Colonic mucosa (tissue), 4 donors: ENCODE measurements at regions not wholly inside any gene's neighbourhood (a gene's known extent, or its start where the extent isn't known, plus 50 kb on each side); places are given as distances from the start of the nearest gene placed in this dataset.

Source experiments
- DNase-seq: peaks from one replicate; pipeline ENCODE4 v3.0.0-alpha.2; 2020
- H3K27ac ChIP-seq: fragments of 200-600 bp; one replicate; pipeline ENCODE4 v1.8.0; 2021
- H3K27me3 ChIP-seq: fragments of 200-600 bp; one replicate; pipeline ENCODE4 v1.8.0; 2021
- H3K36me3 ChIP-seq: fragments of 200-600 bp; one replicate; pipeline ENCODE4 v1.8.0; 2021
- H3K4me1 ChIP-seq: fragments of 200-600 bp; one replicate; pipeline ENCODE4 v1.8.0; 2021; ENCODE audit warnings: mild to moderate bottlenecking
- H3K4me3 ChIP-seq: fragments of 200-600 bp; one replicate; pipeline ENCODE4 v1.8.0; 2021
- H3K9ac ChIP-seq, 2 donors: one replicate each; pipeline ENCODE4 v1.7.0; 2013; ENCODE audit warnings: control low read depth in 2 of 2, low read depth in 2 of 2, low read length in 2 of 2
- H3K9me3 ChIP-seq: fragments of 200-600 bp; one replicate; pipeline ENCODE4 v1.8.0; 2021
- CTCF ChIP-seq: fragments of 200-600 bp; IDR thresholded peaks from one replicate; pipeline ENCODE4 v1.8.0; 2022; ENCODE audit warnings: antibody characterized with exemption, mild to moderate bottlenecking
- intact Hi-C: fragments of 100-400 bp; cut with DNase I; formaldehyde crosslinking; loops from one replicate; pipeline ENCODE4 v1.14.1; 2022
- donor health status: healthy.
- donor health status: DM: no; HTN: no; CAD: no.
- donor health status: DM: no; HTN: no; CAD: no.

- no peaks in the 10 kb centered on the region for H3K9me3 ChIP-seq
- no peak for DNase-seq
- intact Hi-C loops: no loop called here
- no peak for TF ChIP-seq CTCF
- no peaks in the 10 kb centered on the region for H3K27me3 ChIP-seq
- no peaks in the 10 kb centered on the region for H3K4me1 ChIP-seq
- H3K36me3 ChIP-seq: no peaks in the 10 kb centered on the region
- H3K4me3 ChIP-seq: no peak overlapping the region
- no peak overlapping the region for H3K27ac ChIP-seq
- no peak overlapping the region for H3K9ac ChIP-seq
These were observed 114.9 kb upstream of the FAM3C start for GRCh38 chr7:121510858-121511482.

- H3K27me3 ChIP-seq: no peaks in the 10 kb centered on the region
- H3K4me1 ChIP-seq: no peaks in the 10 kb centered on the region
- no peak overlapping the region for H3K4me3 ChIP-seq
- TF ChIP-seq CTCF: no peak
- DNase-seq: no peak
- H3K9ac ChIP-seq: no peak overlapping the region
- H3K36me3 ChIP-seq: no peaks in the 10 kb centered on the region
- no peak overlapping the region for H3K27ac ChIP-seq
- intact Hi-C loops: no loop called here
- H3K9me3 ChIP-seq: no peaks in the 10 kb centered on the region
These were observed 114.2 kb upstream of the FAM3C start for GRCh38 chr7:121510302-121510701.

- H3K9me3 ChIP-seq: no peaks in the 10 kb centered on the region
- intact Hi-C loops: no loop called here
- no peak overlapping the region for H3K27ac ChIP-seq
- no peaks in the 10 kb centered on the region for H3K36me3 ChIP-seq
- H3K27me3 ChIP-seq: no peaks in the 10 kb centered on the region
- H3K9ac ChIP-seq: no peak overlapping the region
- TF ChIP-seq CTCF: no peak
- no peaks in the 10 kb centered on the region for H3K4me1 ChIP-seq
- H3K4me3 ChIP-seq: no peak overlapping the region
- DNase-seq: no peak
These were observed 109.6 kb upstream of the FAM3C start for GRCh38 chr7:121505540-121506182.

- DNase-seq: no peak
- Histone ChIP-seq H3K9me3 (no peaks in the 10 kb centered on the region), H3K9ac (no peak overlapping the region), H3K4me1 (no peaks in the 10 kb centered on the region), H3K4me3 (no peak overlapping the region), H3K36me3 (no peaks in the 10 kb centered on the region), H3K27me3 (no peaks in the 10 kb centered on the region), H3K27ac (no peak overlapping the region)
- intact Hi-C loops: no loop called here
- TF ChIP-seq CTCF: no peak
These were observed 108.9 kb upstream of the FAM3C start for GRCh38 chr7:121505021-121505420.

- intact Hi-C loops: no loop called here
- no peak for TF ChIP-seq CTCF
- no peak overlapping the region for H3K9ac ChIP-seq
- no peak overlapping the region for H3K4me3 ChIP-seq
- DNase-seq: no peak
- no peaks in the 10 kb centered on the region for H3K4me1 ChIP-seq
- no peaks in the 10 kb centered on the region for H3K9me3 ChIP-seq
- no peaks in the 10 kb centered on the region for H3K27me3 ChIP-seq
- H3K27ac ChIP-seq: no peak overlapping the region
- no peaks in the 10 kb centered on the region for H3K36me3 ChIP-seq
These were observed 108.4 kb upstream of the FAM3C start for GRCh38 chr7:121504482-121504881.
